MM.1S (cell line): ENCODE measurements at regions not wholly inside any gene's neighbourhood (a gene's known extent, or its start where the extent isn't known, plus 50 kb on each side); places are given as distances from the start of the nearest gene placed in this dataset.
"Not testable (repeated sequence)": the region's sequence is repeated elsewhere in the genome, so short reads cannot be mapped to it uniquely, and the experiment has no call there.

Experiments used
- DNase-seq: peaks from one replicate; pipeline ENCODE4 v3.0.0-alpha.2; 2015
- H2AFZ ChIP-seq: fragments of 300-600 bp; sonication (generic); 2 replicates; pipeline ENCODE4 v1.6.0; 2016; ENCODE audit warnings: antibody characterized with exemption, low read length
- H3F3A ChIP-seq: fragments of 300-600 bp; sonication (generic); 2 replicates; pipeline ENCODE4 v1.6.1; 2016; ENCODE audit warnings: mild to moderate bottlenecking, antibody characterized with exemption, low read length, moderate library complexity, mixed read lengths; ENCODE audit not compliant: insufficient read depth
- H3K27ac ChIP-seq: fragments of 300-600 bp; sonication (generic); 2 replicates; pipeline ENCODE4 v1.5.1; 2016; ENCODE audit warnings: mild to moderate bottlenecking, low read length
- H3K27me3 ChIP-seq: fragments of 300-600 bp; sonication (generic); replicated peaks from 2 replicates; pipeline ENCODE4 v1.6.0; 2016; ENCODE audit warnings: low read length; ENCODE audit not compliant: insufficient read depth
- H3K36me3 ChIP-seq: fragments of 300-600 bp; sonication (generic); replicated peaks from 2 replicates; pipeline ENCODE4 v1.6.1; 2016; ENCODE audit warnings: mild to moderate bottlenecking, low read length, mixed read lengths; ENCODE audit not compliant: insufficient read depth
- H3K4me1 ChIP-seq: fragments of 300-600 bp; sonication (generic); 2 replicates; pipeline ENCODE4 v1.6.1; 2016; ENCODE audit warnings: low read length, mixed read lengths
- H3K4me2 ChIP-seq: fragments of 300-600 bp; sonication (generic); 2 replicates; pipeline ENCODE4 v1.6.0; 2016; ENCODE audit warnings: low read depth, low read length
- H3K4me3 ChIP-seq: fragments of 300-600 bp; sonication (generic); 2 replicates; pipeline ENCODE4 v1.5.1; 2016; ENCODE audit warnings: low read length, mixed read lengths
- H3K79me2 ChIP-seq: fragments of 300-600 bp; sonication (generic); 2 replicates; pipeline ENCODE4 v1.6.1; 2016; ENCODE audit warnings: mixed run types, low read length, mixed read lengths
- H3K9ac ChIP-seq: fragments of 300-600 bp; sonication (generic); 2 replicates; pipeline ENCODE4 v1.6.1; 2016; ENCODE audit warnings: low read length, mixed read lengths
- H3K9me2 ChIP-seq: fragments of 300-600 bp; sonication (generic); replicated peaks from 2 replicates; pipeline ENCODE4 v1.6.1; 2016; ENCODE audit warnings: mild to moderate bottlenecking, low read length, mixed read lengths; ENCODE audit not compliant: insufficient read depth
- H3K9me3 ChIP-seq: fragments of 300-600 bp; sonication (generic); replicated peaks from 2 replicates; pipeline ENCODE4 v1.6.1; 2016; ENCODE audit warnings: mild to moderate bottlenecking, low read length, mixed read lengths; ENCODE audit not compliant: insufficient read depth
- H4K20me1 ChIP-seq: fragments of 300-600 bp; sonication (generic); 2 replicates; pipeline ENCODE4 v1.6.1; 2016; ENCODE audit warnings: mild to moderate bottlenecking, low read length, moderate library complexity, mixed read lengths; ENCODE audit not compliant: insufficient read depth
- EZH2 ChIP-seq: fragments of 300-600 bp; sonication (generic); optimal IDR thresholded peaks from 2 replicates; pipeline ENCODE3; 2017; ENCODE audit warnings: low read depth, mild to moderate bottlenecking, antibody characterized with exemption, low read length, mixed read lengths
- EZH2phosphoT487 ChIP-seq: fragments of 300-600 bp; sonication (generic); IDR thresholded peaks from 2 replicates; pipeline ENCODE4 v1.6.1; 2018; ENCODE audit warnings: antibody characterized with exemption, low read length
- TF ChIP-seq, protein P1 (sequence below): fragments of 300-600 bp; sonication (generic); IDR thresholded peaks from 2 replicates; pipeline ENCODE4 v1.5.1; 2016; ENCODE audit warnings: antibody characterized with exemption, low read length, mixed read lengths

- no peaks in the 10 kb centered on the region for H3K9me2 ChIP-seq
- no peaks in the 10 kb centered on the region for H3K36me3 ChIP-seq
- H3K27ac ChIP-seq, result no peak overlapping the region
- H3K79me2 ChIP-seq, result no peaks in the 10 kb centered on the region
- no peaks in the 10 kb centered on the region for H3K4me1 ChIP-seq
- DNase-seq, result no peak
- TF ChIP-seq EZH2phosphoT487 (no peak), EZH2 (no peak)
- TF ChIP-seq, protein P1, sequence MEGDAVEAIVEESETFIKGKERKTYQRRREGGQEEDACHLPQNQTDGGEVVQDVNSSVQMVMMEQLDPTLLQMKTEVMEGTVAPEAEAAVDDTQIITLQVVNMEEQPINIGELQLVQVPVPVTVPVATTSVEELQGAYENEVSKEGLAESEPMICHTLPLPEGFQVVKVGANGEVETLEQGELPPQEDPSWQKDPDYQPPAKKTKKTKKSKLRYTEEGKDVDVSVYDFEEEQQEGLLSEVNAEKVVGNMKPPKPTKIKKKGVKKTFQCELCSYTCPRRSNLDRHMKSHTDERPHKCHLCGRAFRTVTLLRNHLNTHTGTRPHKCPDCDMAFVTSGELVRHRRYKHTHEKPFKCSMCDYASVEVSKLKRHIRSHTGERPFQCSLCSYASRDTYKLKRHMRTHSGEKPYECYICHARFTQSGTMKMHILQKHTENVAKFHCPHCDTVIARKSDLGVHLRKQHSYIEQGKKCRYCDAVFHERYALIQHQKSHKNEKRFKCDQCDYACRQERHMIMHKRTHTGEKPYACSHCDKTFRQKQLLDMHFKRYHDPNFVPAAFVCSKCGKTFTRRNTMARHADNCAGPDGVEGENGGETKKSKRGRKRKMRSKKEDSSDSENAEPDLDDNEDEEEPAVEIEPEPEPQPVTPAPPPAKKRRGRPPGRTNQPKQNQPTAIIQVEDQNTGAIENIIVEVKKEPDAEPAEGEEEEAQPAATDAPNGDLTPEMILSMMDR, result no peak
- no peak overlapping the region for H3K4me3 ChIP-seq
- H3K4me2 ChIP-seq, result no peak overlapping the region
- no peak overlapping the region for H3K9ac ChIP-seq
- no peak overlapping the region for H2AFZ ChIP-seq
- no peaks in the 10 kb centered on the region for H3K9me3 ChIP-seq
- no peaks in the 10 kb centered on the region for H3F3A ChIP-seq
- no peaks in the 10 kb centered on the region for H3K27me3 ChIP-seq
- no peaks in the 10 kb centered on the region for H4K20me1 ChIP-seq
Measured at GRCh38 chr1:197995408-197996258, 78.5 kb downstream of the LHX9 start.

DNA sequence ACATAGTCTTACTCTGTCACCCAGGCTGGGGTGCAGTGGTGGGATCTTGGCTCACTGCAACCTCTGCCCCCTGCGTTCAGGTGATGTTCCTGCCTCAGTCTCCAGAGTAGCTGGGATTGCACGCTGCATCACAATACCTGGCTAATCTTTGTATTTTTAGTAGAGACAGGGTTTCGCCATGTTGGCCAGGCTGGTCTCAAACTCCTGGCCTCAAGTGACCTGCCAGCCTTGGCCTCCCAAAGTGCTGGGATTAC lies 79.0 kb downstream of the LHX9 start:
- DNase-seq, H3K36me3 ChIP-seq, H3K9ac ChIP-seq, H3K4me3 ChIP-seq, H3K4me1 ChIP-seq, H3K27me3 ChIP-seq, H3F3A ChIP-seq, H2AFZ ChIP-seq, H3K79me2 ChIP-seq, H3K9me3 ChIP-seq, H3K4me2 ChIP-seq, H3K27ac ChIP-seq, H3K9me2 ChIP-seq, H4K20me1 ChIP-seq: not testable (repeated sequence)

DNA sequence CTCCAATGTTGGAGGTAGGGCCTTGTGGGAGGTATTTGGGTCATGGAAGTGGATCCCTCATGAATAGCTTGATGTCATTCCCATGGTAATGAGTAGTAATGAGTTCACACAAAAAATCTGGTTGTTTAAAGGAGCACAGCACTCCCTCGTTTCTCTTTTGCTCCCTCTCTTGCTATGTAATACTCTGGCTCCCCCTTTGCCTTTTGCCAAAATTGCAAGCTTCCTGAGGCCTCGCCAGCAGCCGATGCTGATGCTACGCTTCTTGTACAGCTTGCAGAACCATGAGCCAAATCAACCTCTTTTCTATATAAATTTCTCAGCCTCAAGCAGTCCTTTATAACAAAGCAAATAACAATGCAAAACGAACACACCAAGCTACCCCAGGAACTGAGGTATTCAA lies 80.9 kb downstream of the LHX9 start:
- Histone ChIP-seq H3F3A (no peaks in the 10 kb centered on the region), H3K36me3 (no peaks in the 10 kb centered on the region), H3K27ac (no peak overlapping the region), H3K79me2 (no peaks in the 10 kb centered on the region), H4K20me1 (no peaks in the 10 kb centered on the region), H3K4me1 (0 out of 2 replicates have a peak, but pooled peaks cover 4% of the 10 kb centered on the region), H3K9ac (no peak overlapping the region), H3K27me3 (no peaks in the 10 kb centered on the region), H3K4me2 (no peak overlapping the region), H2AFZ (no peak overlapping the region), H3K4me3 (no peak overlapping the region), H3K9me2 (no peaks in the 10 kb centered on the region), H3K9me3 (no peaks in the 10 kb centered on the region)
- no peak for DNase-seq
- TF ChIP-seq, protein P1, result no peak
- TF ChIP-seq EZH2phosphoT487 (no peak), EZH2 (no peak)

DNA sequence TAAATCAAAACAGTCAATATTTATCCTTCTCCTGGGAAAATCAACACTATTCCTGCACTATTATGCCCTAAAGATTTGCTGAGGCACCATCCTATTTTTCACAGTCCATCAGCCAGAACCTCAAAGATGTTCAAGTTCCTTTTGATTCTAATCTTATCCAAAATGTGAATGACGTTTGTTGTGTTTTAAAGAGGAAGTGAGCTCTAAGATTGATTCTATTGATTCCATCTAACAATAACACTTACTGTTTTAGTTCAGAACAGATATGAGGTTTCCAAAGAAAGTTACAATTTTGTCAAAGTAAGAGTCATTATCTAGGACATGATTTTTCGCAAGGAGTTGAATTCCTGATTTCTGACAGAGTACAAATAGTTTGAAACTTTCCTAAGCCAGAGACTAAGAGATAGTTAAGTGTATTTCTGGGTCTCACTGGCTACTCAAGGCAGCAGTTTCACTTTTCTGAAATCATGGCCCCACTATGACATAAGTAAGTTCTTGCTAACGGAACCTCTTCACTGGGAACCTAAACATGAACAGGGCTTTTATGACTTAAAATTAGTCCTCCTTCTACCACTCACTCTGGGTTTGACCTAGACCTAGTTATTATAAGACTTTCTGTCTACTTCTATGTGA lies 84.7 kb downstream of the LHX9 start:
- no peak overlapping the region for H3K9ac ChIP-seq
- H4K20me1 ChIP-seq, result no peaks in the 10 kb centered on the region
- TF ChIP-seq, protein P1, result no peak
- TF ChIP-seq EZH2, result no peak
- H3K4me1 ChIP-seq, result peaks cover 19% of the 10 kb centered on the region
- H3K9me2 ChIP-seq, result no peaks in the 10 kb centered on the region
- no peak overlapping the region for H3K4me2 ChIP-seq
- no peak overlapping the region for H2AFZ ChIP-seq
- H3K36me3 ChIP-seq, result no peaks in the 10 kb centered on the region
- no peaks in the 10 kb centered on the region for H3K9me3 ChIP-seq
- H3K27ac ChIP-seq, result no peak overlapping the region
- H3K79me2 ChIP-seq, result no peaks in the 10 kb centered on the region
- H3K4me3 ChIP-seq, result no peak overlapping the region
- H3F3A ChIP-seq, result peaks cover 5% of the 10 kb centered on the region; the same call in 1 of the 2 replicates
- DNase-seq, result no peak
- no peaks in the 10 kb centered on the region for H3K27me3 ChIP-seq
